ENCODE measurements at regions not wholly inside any gene's neighbourhood (a gene's known extent, or its start where the extent isn't known, plus 50 kb on each side); places are given as distances from the start of the nearest gene placed in this dataset.
A peak's percentile ranks its signal among the peaks of the same experiment; 100 is the strongest.

DNA sequence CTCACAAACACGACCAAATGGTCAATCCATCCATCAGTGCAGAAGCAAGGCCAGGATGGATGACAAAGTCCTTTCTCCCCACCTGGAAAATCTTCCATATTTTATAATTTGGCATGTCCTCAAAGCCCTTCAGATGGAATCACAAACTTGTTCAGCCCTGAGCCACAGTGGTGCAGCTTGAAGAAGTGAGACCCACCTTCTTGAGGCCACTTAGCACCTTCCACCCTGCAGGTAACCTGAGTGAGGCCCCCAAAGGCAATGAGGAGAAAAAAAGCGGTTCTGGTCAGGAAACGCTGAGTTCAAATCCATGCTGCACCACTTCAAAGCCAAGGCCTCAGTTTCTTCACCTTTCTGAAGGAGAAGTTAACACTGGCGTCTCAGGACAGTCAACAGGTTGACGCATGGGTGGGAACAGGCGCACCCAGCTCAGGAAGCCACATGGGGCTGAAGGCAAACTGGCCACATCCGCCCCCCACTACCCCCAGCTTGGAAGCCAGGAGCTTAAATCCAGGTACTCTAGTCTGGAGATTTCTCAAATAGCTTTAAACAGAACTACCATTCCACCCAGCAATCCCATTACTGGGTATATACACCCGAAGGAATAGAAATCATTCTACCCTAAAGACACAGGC, 320.4 kb downstream of the BCL11B start:
- H3K4me1 ChIP-seq (ENCODE audit: insufficient read depth, poor library complexity, severe bottlenecking), result peaks cover 37% of the 10 kb centered on the region

GRCh38 chr14:98952593-98953350, 319.2 kb downstream of the BCL11B start:
- DNase-seq (ENCODE audit: low spot score), result peak; percentile 76
- H3K27ac ChIP-seq (ENCODE audit: poor library complexity, severe bottlenecking), result peak overlapping the region; percentile 56
- H3K27me3 ChIP-seq (ENCODE audit: insufficient read depth, poor library complexity, severe bottlenecking), result no peaks in the 10 kb centered on the region
- no peaks in the 10 kb centered on the region for H3K9me3 ChIP-seq (ENCODE audit: severe bottlenecking)
- no peaks in the 10 kb centered on the region for H3K36me3 ChIP-seq (ENCODE audit: low read depth)
- peak; percentile 51 for ATAC-seq (ENCODE audit: low read depth)
- TF ChIP-seq, protein P1, sequence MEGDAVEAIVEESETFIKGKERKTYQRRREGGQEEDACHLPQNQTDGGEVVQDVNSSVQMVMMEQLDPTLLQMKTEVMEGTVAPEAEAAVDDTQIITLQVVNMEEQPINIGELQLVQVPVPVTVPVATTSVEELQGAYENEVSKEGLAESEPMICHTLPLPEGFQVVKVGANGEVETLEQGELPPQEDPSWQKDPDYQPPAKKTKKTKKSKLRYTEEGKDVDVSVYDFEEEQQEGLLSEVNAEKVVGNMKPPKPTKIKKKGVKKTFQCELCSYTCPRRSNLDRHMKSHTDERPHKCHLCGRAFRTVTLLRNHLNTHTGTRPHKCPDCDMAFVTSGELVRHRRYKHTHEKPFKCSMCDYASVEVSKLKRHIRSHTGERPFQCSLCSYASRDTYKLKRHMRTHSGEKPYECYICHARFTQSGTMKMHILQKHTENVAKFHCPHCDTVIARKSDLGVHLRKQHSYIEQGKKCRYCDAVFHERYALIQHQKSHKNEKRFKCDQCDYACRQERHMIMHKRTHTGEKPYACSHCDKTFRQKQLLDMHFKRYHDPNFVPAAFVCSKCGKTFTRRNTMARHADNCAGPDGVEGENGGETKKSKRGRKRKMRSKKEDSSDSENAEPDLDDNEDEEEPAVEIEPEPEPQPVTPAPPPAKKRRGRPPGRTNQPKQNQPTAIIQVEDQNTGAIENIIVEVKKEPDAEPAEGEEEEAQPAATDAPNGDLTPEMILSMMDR (IDR thresholded peaks at IDR 0.05; ENCODE audit: poor library complexity, severe bottlenecking), result no peak
- peaks cover 47% of the 10 kb centered on the region for H3K4me1 ChIP-seq (ENCODE audit: insufficient read depth, poor library complexity, severe bottlenecking)
- no peak overlapping the region for H3K4me3 ChIP-seq (ENCODE audit: severe bottlenecking)

More for the DNA sequence above, 320.4 kb downstream of the BCL11B start:
- H3K36me3 ChIP-seq (ENCODE audit: low read depth), result no peaks in the 10 kb centered on the region
- H3K27me3 ChIP-seq (ENCODE audit: insufficient read depth, poor library complexity, severe bottlenecking), result no peaks in the 10 kb centered on the region
- no peak overlapping the region for H3K27ac ChIP-seq (ENCODE audit: poor library complexity, severe bottlenecking)
- ATAC-seq (ENCODE audit: low read depth) (no peak), DNase-seq (ENCODE audit: low spot score) (peak; percentile 29)
- H3K9me3 ChIP-seq (ENCODE audit: severe bottlenecking), result no peaks in the 10 kb centered on the region
- TF ChIP-seq, protein P1 (IDR thresholded peaks at IDR 0.05; ENCODE audit: poor library complexity, severe bottlenecking), result no peak
- H3K4me3 ChIP-seq (ENCODE audit: severe bottlenecking), result no peak overlapping the region

- no peak overlapping the region for H3K4me3 ChIP-seq (ENCODE audit: severe bottlenecking)
Observed at GRCh38 chr14:98953551-98954348, 318.2 kb downstream of the BCL11B start.

DNA sequence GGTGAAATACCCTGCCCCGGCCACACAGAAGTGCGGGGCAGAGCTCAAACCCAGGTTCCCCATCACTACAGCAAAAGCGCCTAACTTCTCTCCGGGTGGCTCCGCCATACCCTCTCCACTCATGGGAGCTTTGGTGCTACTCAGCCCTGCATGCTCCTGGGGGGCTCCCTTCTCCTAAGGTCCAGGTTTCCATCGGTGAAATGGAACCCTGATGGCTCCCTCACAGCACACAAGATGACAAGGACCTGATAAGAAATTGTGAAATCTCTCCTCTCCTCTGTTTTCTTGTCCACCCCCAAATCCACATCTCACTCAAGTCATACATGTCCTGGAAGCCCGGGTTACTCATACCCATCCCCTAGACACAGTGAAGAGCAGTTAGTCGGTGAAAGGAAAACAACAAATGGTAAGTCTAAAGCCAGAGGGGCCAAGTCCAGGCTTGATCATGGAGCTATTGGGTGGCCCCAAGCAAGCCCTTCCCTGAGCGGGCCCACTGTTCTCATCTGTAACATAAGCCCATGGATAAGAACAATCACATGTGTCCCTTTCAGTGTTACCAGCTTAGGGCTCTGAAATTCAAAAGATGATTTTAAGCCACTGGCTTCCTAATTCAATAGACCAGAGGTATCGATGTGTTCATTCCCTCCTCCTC, 317.5 kb downstream of the BCL11B start:
- DNase-seq (ENCODE audit: low spot score) (peak; percentile 38), ATAC-seq (ENCODE audit: low read depth) (no peak)
- peaks cover 44% of the 10 kb centered on the region for H3K4me1 ChIP-seq (ENCODE audit: insufficient read depth, poor library complexity, severe bottlenecking)
- H3K4me3 ChIP-seq (ENCODE audit: severe bottlenecking), result no peak overlapping the region
- H3K36me3 ChIP-seq (ENCODE audit: low read depth), result no peaks in the 10 kb centered on the region
- TF ChIP-seq, protein P1 (IDR thresholded peaks at IDR 0.05; ENCODE audit: poor library complexity, severe bottlenecking), result no peak
- H3K27me3 ChIP-seq (ENCODE audit: insufficient read depth, poor library complexity, severe bottlenecking), result no peaks in the 10 kb centered on the region
- peak overlapping the region; percentile 56 for H3K27ac ChIP-seq (ENCODE audit: poor library complexity, severe bottlenecking)
- no peaks in the 10 kb centered on the region for H3K9me3 ChIP-seq (ENCODE audit: severe bottlenecking)

More at GRCh38 chr14:98953551-98954348, 318.2 kb downstream of the BCL11B start:
- Histone ChIP-seq H3K9me3 (ENCODE audit: severe bottlenecking) (no peaks in the 10 kb centered on the region), H3K4me1 (ENCODE audit: insufficient read depth, poor library complexity, severe bottlenecking) (peaks cover 50% of the 10 kb centered on the region), H3K36me3 (ENCODE audit: low read depth) (no peaks in the 10 kb centered on the region), H3K27ac (ENCODE audit: poor library complexity, severe bottlenecking) (peak overlapping the region; percentile 56), H3K27me3 (ENCODE audit: insufficient read depth, poor library complexity, severe bottlenecking) (no peaks in the 10 kb centered on the region)
- peak; percentile 76 for ATAC-seq (ENCODE audit: low read depth)
- peak; percentile 93 for DNase-seq (ENCODE audit: low spot score)
- TF ChIP-seq, protein P1 (IDR thresholded peaks at IDR 0.05; ENCODE audit: poor library complexity, severe bottlenecking), result no peak

Data from RWPE2 (cell line).